ENCODE measurements at regions not wholly inside any gene's neighbourhood (a gene's known extent, or its start where the extent isn't known, plus 50 kb on each side); places are given as distances from the start of the nearest gene placed in this dataset.

- Histone ChIP-seq H3K79me2 (ENCODE audit: low read depth) (no peaks in the 10 kb centered on the region), H3K4me1 (replicated peaks; ENCODE audit: insufficient read depth) (peaks cover 4% of the 10 kb centered on the region; the same call in 1 of the 2 replicates), H2AFZ (no peak overlapping the region), H4K20me1 (ENCODE audit: insufficient read depth) (no peaks in the 10 kb centered on the region), H3K27ac (no peak overlapping the region), H3K9me3 (ENCODE audit: insufficient read depth, low read depth) (no peaks in the 10 kb centered on the region), H3K27me3 (ENCODE audit: insufficient read depth, low read depth) (no peaks in the 10 kb centered on the region), H3F3A (ENCODE audit: insufficient read depth, low read depth) (no peaks in the 10 kb centered on the region), H3K4me3 (no peak overlapping the region), H3K36me3 (ENCODE audit: low read depth) (no peaks in the 10 kb centered on the region), H3K9me2 (ENCODE audit: insufficient read depth) (no peaks in the 10 kb centered on the region), H3K4me2 (no peak overlapping the region)
- TF ChIP-seq CTCF (conservative IDR thresholded peaks at IDR 0.05) (no peak), EZH2 (IDR thresholded peaks at IDR 0.05; ENCODE audit: low read depth) (no peak)
- ChIA-PET POLR2A (ENCODE audit: unreplicated experiment) (no interaction called here), CTCF (no interaction called here)
- DNase-seq = no peak
- BruUV-seq (replicated peaks) = no TSS peak
- intact Hi-C loops (cut with micrococcal nuclease; ENCODE audit: unreplicated experiment) = no loop called here
Measured at GRCh38 chr4:92235731-92236130, 68.0 kb upstream of the GRID2 start.

GRCh38 chr4:92236877-92237276 lies 66.9 kb upstream of the GRID2 start:
- CTCF ChIA-PET = no interaction called here
- TF ChIP-seq EZH2 (IDR thresholded peaks at IDR 0.05; ENCODE audit: low read depth) (no peak), CTCF (conservative IDR thresholded peaks at IDR 0.05) (no peak)
- no peaks in the 10 kb centered on the region for H3K9me2 ChIP-seq (ENCODE audit: insufficient read depth)
- POLR2A ChIA-PET (ENCODE audit: unreplicated experiment) = no interaction called here
- H3K4me2 ChIP-seq = no peak overlapping the region
- H3K79me2 ChIP-seq (ENCODE audit: low read depth) = no peaks in the 10 kb centered on the region
- H4K20me1 ChIP-seq (ENCODE audit: insufficient read depth) = no peaks in the 10 kb centered on the region
- no peak overlapping the region for H2AFZ ChIP-seq
- no peak overlapping the region for H3K27ac ChIP-seq
- intact Hi-C loops (cut with micrococcal nuclease; ENCODE audit: unreplicated experiment) = no loop called here
- DNase-seq = no peak
- H3K4me3 ChIP-seq = no peak overlapping the region
- H3F3A ChIP-seq (ENCODE audit: insufficient read depth, low read depth) = no peaks in the 10 kb centered on the region
- H3K4me1 ChIP-seq (replicated peaks; ENCODE audit: insufficient read depth) = peaks cover 4% of the 10 kb centered on the region; the same call in 1 of the 2 replicates
- H3K9me3 ChIP-seq (ENCODE audit: insufficient read depth, low read depth) = no peaks in the 10 kb centered on the region
- no TSS peak for BruUV-seq (replicated peaks)
- H3K27me3 ChIP-seq (ENCODE audit: insufficient read depth, low read depth) = no peaks in the 10 kb centered on the region
- no peaks in the 10 kb centered on the region for H3K36me3 ChIP-seq (ENCODE audit: low read depth)

GRCh38 chr4:92237559-92237958 lies 66.2 kb upstream of the GRID2 start:
- no peak overlapping the region for H3K4me3 ChIP-seq
- H3K9me3 ChIP-seq (ENCODE audit: insufficient read depth, low read depth) = no peaks in the 10 kb centered on the region
- H3F3A ChIP-seq (ENCODE audit: insufficient read depth, low read depth) = no peaks in the 10 kb centered on the region
- TF ChIP-seq EZH2 (IDR thresholded peaks at IDR 0.05; ENCODE audit: low read depth) = no peak
- no peak for TF ChIP-seq CTCF (conservative IDR thresholded peaks at IDR 0.05)
- intact Hi-C loops (cut with micrococcal nuclease; ENCODE audit: unreplicated experiment) = no loop called here
- H3K36me3 ChIP-seq (ENCODE audit: low read depth) = no peaks in the 10 kb centered on the region
- POLR2A ChIA-PET (ENCODE audit: unreplicated experiment) = no interaction called here
- no peak overlapping the region for H3K27ac ChIP-seq
- no peak overlapping the region for H2AFZ ChIP-seq
- no peaks in the 10 kb centered on the region for H4K20me1 ChIP-seq (ENCODE audit: insufficient read depth)
- H3K4me1 ChIP-seq (replicated peaks; ENCODE audit: insufficient read depth) = peaks cover 4% of the 10 kb centered on the region; the same call in 1 of the 2 replicates
- H3K4me2 ChIP-seq = no peak overlapping the region
- no peaks in the 10 kb centered on the region for H3K27me3 ChIP-seq (ENCODE audit: insufficient read depth, low read depth)
- H3K79me2 ChIP-seq (ENCODE audit: low read depth) = no peaks in the 10 kb centered on the region
- DNase-seq = no peak
- no peaks in the 10 kb centered on the region for H3K9me2 ChIP-seq (ENCODE audit: insufficient read depth)
- no TSS peak for BruUV-seq (replicated peaks)
- CTCF ChIA-PET = interaction anchor here (0.6 kb wide), 1 partner anchor 1717 kb away, joined by 3 read pairs; no protein-coding TSS in a partner anchor

Measured in PC-9 (cell line).